NB4 (cell line): ENCODE measurements at regions not wholly inside any gene's neighbourhood (a gene's known extent, or its start where the extent isn't known, plus 50 kb on each side); places are given as distances from the start of the nearest gene placed in this dataset.

Experiments
- MYC ChIP-seq: IDR thresholded peaks from 2 replicates; pipeline ENCODE4 v1.6.1; 2011; ENCODE audit warnings: low read depth, low read length
- POLR2A ChIP-seq: IDR thresholded peaks from 2 replicates; pipeline ENCODE4 v1.6.1; 2011; ENCODE audit warnings: mild to moderate bottlenecking; ENCODE audit not compliant: insufficient read length; ENCODE audit errors: extremely low read depth
- TF ChIP-seq, protein P1 (sequence below): IDR thresholded peaks from one replicate; pipeline ENCODE4 v1.5.1; 2012; ENCODE audit warnings: low read depth, low read length

- TF ChIP-seq, protein P1, sequence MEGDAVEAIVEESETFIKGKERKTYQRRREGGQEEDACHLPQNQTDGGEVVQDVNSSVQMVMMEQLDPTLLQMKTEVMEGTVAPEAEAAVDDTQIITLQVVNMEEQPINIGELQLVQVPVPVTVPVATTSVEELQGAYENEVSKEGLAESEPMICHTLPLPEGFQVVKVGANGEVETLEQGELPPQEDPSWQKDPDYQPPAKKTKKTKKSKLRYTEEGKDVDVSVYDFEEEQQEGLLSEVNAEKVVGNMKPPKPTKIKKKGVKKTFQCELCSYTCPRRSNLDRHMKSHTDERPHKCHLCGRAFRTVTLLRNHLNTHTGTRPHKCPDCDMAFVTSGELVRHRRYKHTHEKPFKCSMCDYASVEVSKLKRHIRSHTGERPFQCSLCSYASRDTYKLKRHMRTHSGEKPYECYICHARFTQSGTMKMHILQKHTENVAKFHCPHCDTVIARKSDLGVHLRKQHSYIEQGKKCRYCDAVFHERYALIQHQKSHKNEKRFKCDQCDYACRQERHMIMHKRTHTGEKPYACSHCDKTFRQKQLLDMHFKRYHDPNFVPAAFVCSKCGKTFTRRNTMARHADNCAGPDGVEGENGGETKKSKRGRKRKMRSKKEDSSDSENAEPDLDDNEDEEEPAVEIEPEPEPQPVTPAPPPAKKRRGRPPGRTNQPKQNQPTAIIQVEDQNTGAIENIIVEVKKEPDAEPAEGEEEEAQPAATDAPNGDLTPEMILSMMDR, result no peak
- no peak for TF ChIP-seq POLR2A
- no peak for TF ChIP-seq MYC
These were observed 113.8 kb downstream of the RHOU start for GRCh38 chr1:228849011-228849541.
